Spleen (tissue), 11 donors: ENCODE measurements at regions not wholly inside any gene's neighbourhood (a gene's known extent, or its start where the extent isn't known, plus 50 kb on each side); places are given as distances from the start of the nearest gene placed in this dataset.

Experiments used
- DNase-seq: peaks from one replicate; pipeline ENCODE4 v3.0.0-alpha.2; 2020
- H3K27ac ChIP-seq, 8 donors: fragments of 200-600 bp; sonication (generic) in 7 of 8; 1 replicate in 4 of 8; 2 replicates in 4 of 8; pipeline versions ENCODE4 v1.5.0 to v1.8.0; 2016 to 2021; ENCODE audit warnings: inconsistent platforms in 4 of 8, mild to moderate bottlenecking in 4 of 8, moderate library complexity in 1 of 8
- H3K27me3 ChIP-seq, 7 donors: fragments of 200-600 bp; sonication (generic) in 6 of 7; replicated peaks in 1 of 7; 1 replicate in 4 of 7; 2 replicates in 3 of 7; pipeline versions ENCODE4 v1.5.0 to v1.8.0; 2016 to 2021; ENCODE audit warnings: inconsistent platforms in 3 of 7, mild to moderate bottlenecking in 1 of 7
- H3K36me3 ChIP-seq, 6 donors: fragments of 200-600 bp; sonication (generic) in 5 of 6; 1 replicate in 4 of 6; 2 replicates in 2 of 6; pipeline versions ENCODE4 v1.5.0 to v1.8.0; 2016 to 2021; ENCODE audit warnings: inconsistent platforms in 2 of 6
- H3K4me1 ChIP-seq, 6 donors: fragments of 200-600 bp; sonication (generic) in 5 of 6; 1 replicate in 3 of 6; 2 replicates in 3 of 6; pipeline versions ENCODE4 v1.5.0 to v1.8.0; 2016 to 2021; ENCODE audit warnings: inconsistent platforms in 3 of 6
- H3K4me3 ChIP-seq, 8 donors: fragments of 200-600 bp; sonication (generic) in 7 of 8; 1 replicate in 4 of 8; 2 replicates in 4 of 8; pipeline versions ENCODE4 v1.5.0 to v1.8.0; 2016 to 2021; ENCODE audit warnings: inconsistent platforms in 4 of 8, mild to moderate bottlenecking in 4 of 8, moderate library complexity in 2 of 8
- H3K9me3 ChIP-seq, 8 donors: fragments of 200-600 bp; sonication (generic) in 7 of 8; 1 replicate in 4 of 8; 2 replicates in 4 of 8; pipeline versions ENCODE4 v1.5.0 to v1.8.0; 2016 to 2021; ENCODE audit warnings: inconsistent platforms in 4 of 8
- CTCF ChIP-seq, 11 experiments: fragments of 200-600 bp in 7 of 11; fragments of 450-650 bp in 4 of 11; sonication (generic) in 4 of 11; IDR thresholded peaks in 8 of 11; conservative IDR thresholded peaks in 3 of 11; 1 replicate in 7 of 11; 2 replicates in 4 of 11; pipeline versions ENCODE4 v1.4.0 to v1.8.0; 2016 to 2021; ENCODE audit warnings: antibody characterized with exemption in 11 of 11, inconsistent platforms in 4 of 11, mild to moderate bottlenecking in 1 of 11
- POLR2A ChIP-seq, 3 donors: fragments of 450-650 bp; IDR thresholded peaks; one replicate each; pipeline ENCODE4 v1.5.1; 2017; ENCODE audit warnings: antibody characterized with exemption in 3 of 3, mild to moderate bottlenecking in 1 of 3
- POLR2AphosphoS5 ChIP-seq, 3 donors: sonication (generic); formaldehyde crosslinking; IDR thresholded peaks; one replicate each; pipeline ENCODE4 v1.5.1; 2017; ENCODE audit warnings: antibody characterized with exemption in 3 of 3
- WGBS, 5 donors: extraction: QIAGEN DNeasy Blood & Tissue Kit in 3 of 5; methylation state at CpG; one replicate each; pipeline versions ENCODE4 v1.1.5 to v1.1.7; 2013 to 2018; 5-methylcytosine and 5-hydroxymethylcytosine counted together
- intact Hi-C: fragments of 100-400 bp; cut with DNase I; formaldehyde crosslinking; loops from one replicate; pipeline ENCODE4 v1.15.0; 2023; ENCODE audit warnings: low total_unique reads
- donor health status: healthy with polysubstance abuse.
- donor health status: DM: no; HTN: no; CAD: no; lungs with moderate emphysema.
- donor health status: DM: no; HTN: no; CAD: no.
- donor health status: Bipolar disorder and iron deficiency.
- donor health status: healthy.
- donor health status: DM: no; HTN: no; CAD: no.
- donor health status: DM: yes; HTN: yes; CAD: no.

GRCh38 chr3:170717410-170718402 is 131.8 kb upstream of the SLC7A14 start:
- no peak overlapping the region for H3K4me3 ChIP-seq
- 71 to 86% (median 73%) methylated on average over 6 of the region's 6 CpGs for WGBS, 5 donors
- H3K36me3 ChIP-seq = no peaks in the 10 kb centered on the region
- DNase-seq = no peak
- no peaks in the 10 kb centered on the region for H3K4me1 ChIP-seq
- H3K27ac ChIP-seq = no peak overlapping the region
- peaks cover 0 to 14% (median 0%) of the 10 kb centered on the region in 7 donors for H3K27me3 ChIP-seq
- peaks cover 0 to 8% (median 6%) of the 10 kb centered on the region in 8 donors for H3K9me3 ChIP-seq
- intact Hi-C loops = no loop called here
- no peak for TF ChIP-seq CTCF (IDR thresholded peaks at IDR 0.05 in 8 of 11, conservative IDR thresholded peaks at IDR 0.05 in 3 of 11)
- TF ChIP-seq POLR2A (IDR thresholded peaks at IDR 0.05) = no peak
- TF ChIP-seq POLR2AphosphoS5 (IDR thresholded peaks at IDR 0.05) = no peak

- no peak for DNase-seq
- Histone ChIP-seq H3K27me3 (peaks cover 0 to 14% (median 0%) of the 10 kb centered on the region in 7 donors), H3K27ac (no peak overlapping the region), H3K9me3 (peaks cover 0 to 8% (median 6%) of the 10 kb centered on the region in 8 donors), H3K36me3 (no peaks in the 10 kb centered on the region), H3K4me1 (no peaks in the 10 kb centered on the region), H3K4me3 (no peak overlapping the region)
- 66 to 82% (median 75%) methylated on average over 5 of the region's 5 CpGs for whole genome bisulfite sequencing, 5 donors
- TF ChIP-seq POLR2A (IDR thresholded peaks at IDR 0.05) (no peak), CTCF (IDR thresholded peaks at IDR 0.05 in 8 of 11, conservative IDR thresholded peaks at IDR 0.05 in 3 of 11) (no peak), POLR2AphosphoS5 (IDR thresholded peaks at IDR 0.05) (no peak)
- intact Hi-C loops = no loop called here
Measured at GRCh38 chr3:170716172-170716805, 130.4 kb upstream of the SLC7A14 start.

GRCh38 chr3:170714562-170715535 is 129.0 kb upstream of the SLC7A14 start:
- Histone ChIP-seq H3K36me3 (no peaks in the 10 kb centered on the region), H3K9me3 (peaks cover 0 to 17% (median 12%) of the 10 kb centered on the region in 8 donors), H3K4me3 (no peak overlapping the region), H3K27me3 (peaks cover 0 to 14% (median 0%) of the 10 kb centered on the region in 7 donors), H3K4me1 (no peaks in the 10 kb centered on the region), H3K27ac (no peak overlapping the region)
- 56 to 86% (median 66%) methylated on average over 3 of the region's 3 CpGs for WGBS, 5 donors
- no peak for DNase-seq
- TF ChIP-seq CTCF (IDR thresholded peaks at IDR 0.05 in 8 of 11, conservative IDR thresholded peaks at IDR 0.05 in 3 of 11) (no peak), POLR2AphosphoS5 (IDR thresholded peaks at IDR 0.05) (no peak), POLR2A (IDR thresholded peaks at IDR 0.05) (no peak)
- intact Hi-C loops = no loop called here
